HG02973 (cell line): ENCODE measurements at regions not wholly inside any gene's neighbourhood (a gene's known extent, or its start where the extent isn't known, plus 50 kb on each side); places are given as distances from the start of the nearest gene placed in this dataset.
"Not testable (repeated sequence)": the region's sequence is repeated elsewhere in the genome, so short reads cannot be mapped to it uniquely, and the experiment has no call there.

Experiments
- ATAC-seq: cut with Tn5 transposase; IDR thresholded peaks from one replicate; pipeline ENCODE4 v1.9.1; 2021; ENCODE audit warnings: moderate library complexity; ENCODE audit not compliant: unreplicated experiment

- ATAC-seq, result not testable (repeated sequence)
Measured at GRCh38 chr15:22196423-22196822, 116.1 kb downstream of the OR4M2 start.

GRCh38 chr15:22200417-22200816 lies 120.1 kb downstream of the OR4M2 start:
- ATAC-seq, result not testable (repeated sequence)

- not testable (repeated sequence) for ATAC-seq
Measured at GRCh38 chr15:22201993-22202659, 121.8 kb downstream of the OR4M2 start.

GRCh38 chr15:22203208-22203607 lies 122.9 kb downstream of the OR4M2 start:
- ATAC-seq, result not testable (repeated sequence)

- not testable (repeated sequence) for ATAC-seq
Measured at GRCh38 chr15:22209086-22209485, 128.8 kb downstream of the OR4M2 start.

GRCh38 chr15:22222596-22222995 lies 142.3 kb downstream of the OR4M2 start:
- not testable (repeated sequence) for ATAC-seq

- ATAC-seq, result no peak
Measured at GRCh38 chr15:22224241-22224671, 143.9 kb downstream of the OR4M2 start.

GRCh38 chr15:22224961-22225360 lies 144.6 kb downstream of the OR4M2 start:
- not testable (repeated sequence) for ATAC-seq

GRCh38 chr15:22226034-22226790 lies 145.9 kb downstream of the OR4M2 start:
- no peak for ATAC-seq

GRCh38 chr15:22227411-22228100 lies 147.2 kb downstream of the OR4M2 start:
- ATAC-seq, result no peak

- ATAC-seq, result no peak
Measured at GRCh38 chr15:22228101-22228762, 147.9 kb downstream of the OR4M2 start.

GRCh38 chr15:22229990-22230819 lies 149.9 kb downstream of the OR4M2 start:
- ATAC-seq, result no peak

- ATAC-seq, result no peak
Measured at GRCh38 chr15:22231603-22232002, 151.3 kb downstream of the OR4M2 start.

- no peak for ATAC-seq
Measured at GRCh38 chr15:22232675-22233074, 152.3 kb downstream of the OR4M2 start.

- ATAC-seq, result not testable (repeated sequence)
Measured at GRCh38 chr15:22235261-22235930, 155.1 kb downstream of the OR4M2 start.

GRCh38 chr15:22236469-22236868 lies 156.1 kb downstream of the OR4M2 start:
- ATAC-seq, result no peak

- ATAC-seq, result no peak
Measured at GRCh38 chr15:22237891-22238275, 157.6 kb downstream of the OR4M2 start.

- not testable (repeated sequence) for ATAC-seq
Measured at GRCh38 chr15:22238276-22238958, 158.1 kb downstream of the OR4M2 start.
